ENCODE measurements at regions not wholly inside any gene's neighbourhood (a gene's known extent, or its start where the extent isn't known, plus 50 kb on each side); places are given as distances from the start of the nearest gene placed in this dataset.

DNA sequence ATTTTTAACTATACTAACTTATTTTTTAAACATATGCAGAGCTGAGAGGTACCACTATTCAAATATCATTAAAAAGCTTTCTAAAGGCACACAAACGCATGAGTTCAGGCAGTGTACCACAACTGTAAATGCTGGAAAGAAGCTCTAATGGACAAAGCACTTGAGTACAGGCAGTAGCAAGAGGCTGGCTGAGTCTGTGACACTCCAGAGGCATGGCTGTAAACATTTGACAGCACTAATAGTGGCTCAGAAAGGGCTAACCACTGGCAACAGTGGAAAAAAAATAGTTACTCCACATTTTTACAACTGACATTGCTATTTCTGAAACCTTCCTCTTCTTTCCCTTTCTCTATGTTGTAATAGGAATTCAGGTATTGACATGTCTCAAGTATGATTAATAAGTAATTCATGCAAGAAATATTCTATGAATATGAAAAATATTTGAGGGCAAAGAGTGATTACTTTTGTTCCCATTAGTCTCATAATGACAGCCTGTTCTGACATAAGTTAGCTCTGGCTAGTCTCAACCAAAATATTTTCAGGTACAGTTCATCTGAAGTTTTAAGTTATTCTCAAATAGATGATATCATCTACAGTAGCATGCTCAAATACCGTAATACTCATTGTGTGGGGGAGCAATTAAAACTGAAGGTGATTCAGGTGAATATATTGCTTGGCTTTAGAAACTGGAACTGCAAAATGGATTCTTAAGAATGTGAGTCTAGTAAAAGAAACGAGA, 324.0 kb upstream of the POT1 start:
- no peaks in the 10 kb centered on the region for H3K27me3 ChIP-seq (ENCODE audit: control insufficient read depth, insufficient read depth)
- intact Hi-C loops (cut with DNase I): no loop called here
- no peak for DNase-seq
- no peak for ATAC-seq
- H3K27ac ChIP-seq (ENCODE audit: low read length): no peak overlapping the region
- H3K4me1 ChIP-seq (ENCODE audit: control insufficient read depth, insufficient read depth, low read length): no peaks in the 10 kb centered on the region
- H3K9me3 ChIP-seq (ENCODE audit: control insufficient read depth, low read length): no peaks in the 10 kb centered on the region
- H3K4me3 ChIP-seq (ENCODE audit: low read length): no peak overlapping the region
- WGBS: 71% methylated on average over 3 of the region's 3 CpGs

DNA sequence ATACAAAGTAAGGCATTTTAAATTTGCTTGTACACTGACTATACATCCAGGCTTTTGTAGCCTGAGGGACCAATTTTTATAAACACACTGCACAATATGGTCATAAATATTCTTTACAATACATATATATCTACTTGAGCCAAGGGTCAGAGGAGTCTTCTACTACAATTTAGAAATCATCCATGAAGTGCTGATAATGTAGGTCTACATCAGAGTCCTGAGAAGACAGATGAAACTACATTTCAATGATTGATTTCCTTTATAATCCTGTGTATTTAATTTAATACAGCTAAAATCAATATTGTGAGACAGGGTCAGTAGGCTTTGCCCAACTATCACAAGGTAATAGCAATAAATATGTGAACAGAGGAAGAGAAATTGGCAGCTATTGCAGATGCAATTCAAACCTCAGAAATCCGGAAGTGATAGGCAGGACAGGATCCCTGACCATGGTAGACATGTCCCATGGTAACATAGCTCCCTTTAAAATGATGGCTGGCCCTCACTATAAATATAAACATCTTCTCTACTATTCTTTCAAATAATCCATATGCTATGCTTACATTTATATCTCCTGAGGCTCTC, 318.0 kb upstream of the POT1 start:
- Histone ChIP-seq H3K4me3 (ENCODE audit: low read length) (no peak overlapping the region), H3K27me3 (ENCODE audit: control insufficient read depth, insufficient read depth) (no peaks in the 10 kb centered on the region), H3K27ac (ENCODE audit: low read length) (no peak overlapping the region), H3K9me3 (ENCODE audit: control insufficient read depth, low read length) (no peaks in the 10 kb centered on the region), H3K4me1 (ENCODE audit: control insufficient read depth, insufficient read depth, low read length) (no peaks in the 10 kb centered on the region)
- intact Hi-C loops (cut with DNase I): no loop called here
- ATAC-seq: no peak
- no peak for DNase-seq
- WGBS: 76% methylated on average over 1 of the region's 1 CpG

DNA sequence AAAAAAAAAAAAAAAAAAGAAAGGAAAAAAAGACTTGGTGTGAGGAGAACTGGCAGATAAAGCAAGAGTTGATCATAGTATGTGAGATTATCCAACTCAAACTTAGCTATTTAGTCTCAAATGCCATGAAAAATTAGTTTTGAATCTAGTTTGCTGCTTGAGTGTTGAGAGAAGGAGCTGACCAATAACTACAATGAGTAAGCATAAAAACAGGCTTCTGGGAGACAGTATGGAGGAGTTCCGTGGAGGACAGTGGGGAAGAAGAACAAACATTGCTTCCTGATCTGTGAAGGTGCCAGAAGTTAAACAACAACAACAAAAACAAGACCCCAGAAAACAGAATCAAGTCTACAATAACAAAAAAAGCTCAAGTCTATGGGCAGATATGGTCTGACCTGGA, 317.1 kb upstream of the POT1 start:
- Histone ChIP-seq H3K4me3 (ENCODE audit: low read length) (no peak overlapping the region), H3K27me3 (ENCODE audit: control insufficient read depth, insufficient read depth) (no peaks in the 10 kb centered on the region), H3K4me1 (ENCODE audit: control insufficient read depth, insufficient read depth, low read length) (no peaks in the 10 kb centered on the region), H3K27ac (ENCODE audit: low read length) (no peak overlapping the region), H3K9me3 (ENCODE audit: control insufficient read depth, low read length) (no peaks in the 10 kb centered on the region)
- intact Hi-C loops (cut with DNase I): no loop called here
- no peak for DNase-seq
- whole genome bisulfite sequencing: 67% methylated on average over 1 of the region's 1 CpG
- ATAC-seq: no peak

DNA sequence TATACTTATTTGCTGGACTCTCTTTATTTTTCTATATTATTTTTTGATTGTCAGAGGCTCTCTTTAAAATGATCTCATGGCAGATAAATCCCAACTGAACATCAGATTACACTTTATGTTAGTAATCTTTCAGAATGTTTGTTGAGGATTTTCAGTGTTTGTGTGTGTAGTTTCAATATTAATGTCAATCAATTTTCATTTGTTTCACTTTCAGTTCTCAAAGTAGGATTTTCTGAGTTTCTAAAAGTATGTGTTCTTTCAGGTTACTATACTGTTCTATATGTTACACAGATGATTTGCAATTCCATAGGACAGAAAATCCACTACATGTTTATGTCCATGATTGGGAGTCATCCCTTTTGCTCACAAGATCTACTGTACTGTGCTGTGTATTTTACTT, 311.9 kb upstream of the POT1 start:
- Histone ChIP-seq H3K4me1 (ENCODE audit: control insufficient read depth, insufficient read depth, low read length) (no peaks in the 10 kb centered on the region), H3K4me3 (ENCODE audit: low read length) (no peak overlapping the region), H3K27ac (ENCODE audit: low read length) (no peak overlapping the region), H3K27me3 (ENCODE audit: control insufficient read depth, insufficient read depth) (no peaks in the 10 kb centered on the region), H3K9me3 (ENCODE audit: control insufficient read depth, low read length) (no peaks in the 10 kb centered on the region)
- DNase-seq (no peak), ATAC-seq (no peak)
- intact Hi-C loops (cut with DNase I): no loop called here

DNA sequence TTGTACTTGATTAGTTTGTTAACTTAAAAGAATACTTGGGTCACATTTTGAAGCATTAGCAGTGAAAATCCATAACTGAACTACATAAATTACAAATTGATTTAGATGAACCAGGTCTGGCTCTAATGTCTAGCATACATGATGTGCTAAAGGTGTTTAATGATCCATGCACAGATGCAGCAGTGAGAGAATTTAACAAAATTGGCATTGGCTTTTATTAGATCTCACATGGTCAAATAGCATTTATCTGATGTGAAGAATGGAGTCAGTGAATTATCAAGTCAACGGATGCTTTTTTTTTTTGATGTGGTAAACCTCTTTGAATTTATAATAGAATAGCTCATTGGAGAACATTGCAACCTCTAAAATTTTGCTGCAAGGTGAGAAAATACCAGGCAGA, 293.0 kb upstream of the POT1 start:
- Histone ChIP-seq H3K27me3 (ENCODE audit: control insufficient read depth, insufficient read depth) (no peaks in the 10 kb centered on the region), H3K27ac (ENCODE audit: low read length) (no peak overlapping the region), H3K4me1 (ENCODE audit: control insufficient read depth, insufficient read depth, low read length) (no peaks in the 10 kb centered on the region), H3K9me3 (ENCODE audit: control insufficient read depth, low read length) (no peaks in the 10 kb centered on the region), H3K4me3 (ENCODE audit: low read length) (no peak overlapping the region)
- DNase-seq: no peak
- intact Hi-C loops (cut with DNase I): no loop called here
- no peak for ATAC-seq
- 90% methylated on average over 1 of the region's 1 CpG for WGBS

GRCh38 chr7:125218076-125218475, 288.5 kb upstream of the POT1 start:
- intact Hi-C loops (cut with DNase I): no loop called here
- 74% methylated on average over 2 of the region's 2 CpGs for WGBS

GRCh38 chr7:125201002-125201401, 271.4 kb upstream of the POT1 start:
- ATAC-seq (no peak), DNase-seq (no peak)
- 79% methylated on average over 4 of the region's 4 CpGs for WGBS
- Histone ChIP-seq H3K4me3 (ENCODE audit: low read length) (no peak overlapping the region), H3K9me3 (ENCODE audit: control insufficient read depth, low read length) (no peaks in the 10 kb centered on the region), H3K4me1 (ENCODE audit: control insufficient read depth, insufficient read depth, low read length) (no peaks in the 10 kb centered on the region), H3K27ac (ENCODE audit: low read length) (no peak overlapping the region), H3K27me3 (ENCODE audit: control insufficient read depth, insufficient read depth) (no peaks in the 10 kb centered on the region)
- intact Hi-C loops (cut with DNase I): no loop called here

More at GRCh38 chr7:125218076-125218475, 288.5 kb upstream of the POT1 start:
- H3K27ac ChIP-seq (ENCODE audit: low read length): no peak overlapping the region
- H3K4me3 ChIP-seq (ENCODE audit: low read length): no peak overlapping the region
- no peaks in the 10 kb centered on the region for H3K4me1 ChIP-seq (ENCODE audit: control insufficient read depth, insufficient read depth, low read length)
- DNase-seq (no peak), ATAC-seq (no peak)
- no peaks in the 10 kb centered on the region for H3K9me3 ChIP-seq (ENCODE audit: control insufficient read depth, low read length)
- H3K27me3 ChIP-seq (ENCODE audit: control insufficient read depth, insufficient read depth): no peaks in the 10 kb centered on the region

DNA sequence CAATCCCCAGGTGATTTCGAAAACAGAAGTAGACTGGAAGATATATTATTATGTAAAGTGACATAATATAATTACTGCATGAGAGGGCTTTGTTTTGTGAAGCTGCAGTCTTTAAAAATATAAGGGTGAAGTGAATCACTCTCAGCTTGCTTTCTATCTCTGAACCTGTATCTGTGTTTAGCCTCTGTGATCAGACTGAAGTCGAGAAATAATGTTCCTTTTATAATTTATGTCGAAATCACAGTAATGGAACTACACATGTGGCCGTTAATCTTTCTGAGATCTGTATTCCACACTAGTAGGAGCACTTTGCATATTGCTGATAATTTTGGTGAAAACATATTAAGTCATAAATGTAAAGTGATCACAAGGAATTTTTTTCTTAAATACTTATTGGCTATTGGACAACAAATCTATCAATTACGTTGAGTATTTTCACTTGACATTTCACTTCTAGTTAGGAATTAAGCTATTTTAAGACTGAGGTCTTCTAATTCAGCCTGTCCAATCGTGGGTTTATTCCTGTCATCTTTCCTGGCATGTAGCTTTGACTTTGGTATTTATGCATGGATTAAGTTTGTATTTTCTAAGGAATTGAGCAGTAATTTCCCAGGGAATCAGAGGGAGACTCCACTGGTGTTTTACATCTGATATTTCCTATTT, 268.2 kb upstream of the POT1 start:
- no peak overlapping the region for H3K4me3 ChIP-seq (ENCODE audit: low read length)
- intact Hi-C loops (cut with DNase I): no loop called here
- no peaks in the 10 kb centered on the region for H3K4me1 ChIP-seq (ENCODE audit: control insufficient read depth, insufficient read depth, low read length)
- DNase-seq (no peak), ATAC-seq (no peak)
- 65% methylated on average over 6 of the region's 6 CpGs for WGBS
- H3K27me3 ChIP-seq (ENCODE audit: control insufficient read depth, insufficient read depth): no peaks in the 10 kb centered on the region
- H3K27ac ChIP-seq (ENCODE audit: low read length): no peak overlapping the region
- no peaks in the 10 kb centered on the region for H3K9me3 ChIP-seq (ENCODE audit: control insufficient read depth, low read length)

- Histone ChIP-seq H3K27me3 (ENCODE audit: control insufficient read depth, insufficient read depth) (no peaks in the 10 kb centered on the region), H3K4me1 (ENCODE audit: control insufficient read depth, insufficient read depth, low read length) (no peaks in the 10 kb centered on the region), H3K9me3 (ENCODE audit: control insufficient read depth, low read length) (no peaks in the 10 kb centered on the region), H3K4me3 (ENCODE audit: low read length) (no peak overlapping the region), H3K27ac (ENCODE audit: low read length) (no peak overlapping the region)
- intact Hi-C loops (cut with DNase I): no loop called here
- DNase-seq: no peak
- WGBS: 36% methylated on average over 1 of the region's 1 CpG
- no peak for ATAC-seq
These were observed 265.5 kb upstream of the POT1 start for GRCh38 chr7:125195156-125195555.

DNA sequence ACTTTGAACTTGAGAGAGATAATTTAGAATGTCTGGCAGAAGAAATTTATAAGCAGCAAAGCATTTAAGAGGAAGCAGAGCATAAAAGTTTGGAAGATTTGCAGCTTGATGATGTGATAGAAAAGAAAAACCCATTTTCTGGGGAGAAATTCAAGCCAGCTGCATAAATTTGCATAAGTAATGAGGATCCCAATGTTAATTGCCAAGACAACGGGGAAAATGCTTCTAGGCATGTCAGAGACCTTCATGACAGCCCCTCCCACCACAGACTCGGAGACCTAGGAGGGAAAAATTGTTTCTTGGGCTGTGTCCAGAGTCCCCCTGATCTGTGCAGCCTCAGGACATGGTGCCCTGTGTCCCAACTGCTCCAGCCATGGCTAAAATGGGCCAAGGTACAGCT, 263.6 kb upstream of the POT1 start:
- Histone ChIP-seq H3K27ac (ENCODE audit: low read length) (no peak overlapping the region), H3K4me3 (ENCODE audit: low read length) (no peak overlapping the region), H3K4me1 (ENCODE audit: control insufficient read depth, insufficient read depth, low read length) (no peaks in the 10 kb centered on the region), H3K27me3 (ENCODE audit: control insufficient read depth, insufficient read depth) (no peaks in the 10 kb centered on the region), H3K9me3 (ENCODE audit: control insufficient read depth, low read length) (no peaks in the 10 kb centered on the region)
- intact Hi-C loops (cut with DNase I): no loop called here
- ATAC-seq (no peak), DNase-seq (no peak)
- 70% methylated on average over 2 of the region's 2 CpGs for WGBS

- no peak for ATAC-seq
- no peak for DNase-seq
- Histone ChIP-seq H3K27me3 (ENCODE audit: control insufficient read depth, insufficient read depth) (no peaks in the 10 kb centered on the region), H3K4me3 (ENCODE audit: low read length) (no peak overlapping the region), H3K9me3 (ENCODE audit: control insufficient read depth, low read length) (no peaks in the 10 kb centered on the region), H3K4me1 (ENCODE audit: control insufficient read depth, insufficient read depth, low read length) (no peaks in the 10 kb centered on the region), H3K27ac (ENCODE audit: low read length) (no peak overlapping the region)
- 74% methylated on average over 1 of the region's 1 CpG for WGBS
- intact Hi-C loops (cut with DNase I): no loop called here
These were observed 255.2 kb upstream of the POT1 start for GRCh38 chr7:125184801-125185200.
